Astrocyte of the spinal cord (primary cell): ENCODE measurements at regions not wholly inside any gene's neighbourhood (a gene's known extent, or its start where the extent isn't known, plus 50 kb on each side); places are given as distances from the start of the nearest gene placed in this dataset.

Experiments
- DNase-seq: peaks from one replicate; pipeline ENCODE4 v3.0.0; 2011; ENCODE audit warnings: low read depth, low spot score
- H3K4me3 ChIP-seq: 2 replicates; pipeline ENCODE4 v1.5.1; 2011; ENCODE audit warnings: low read depth, mild to moderate bottlenecking, low read length, moderate library complexity
- in situ Hi-C: cut with HindIII; loops from 2 replicates; pipeline ENCODE4 v1.10.0; 2017; ENCODE audit warnings: low sequenced_read_pairs
- TF ChIP-seq, protein P1 (sequence below): IDR thresholded peaks from 2 replicates; pipeline ENCODE4 v1.5.1; 2012; ENCODE audit warnings: low read depth, mild to moderate bottlenecking, low read length, inconsistent platforms

DNA sequence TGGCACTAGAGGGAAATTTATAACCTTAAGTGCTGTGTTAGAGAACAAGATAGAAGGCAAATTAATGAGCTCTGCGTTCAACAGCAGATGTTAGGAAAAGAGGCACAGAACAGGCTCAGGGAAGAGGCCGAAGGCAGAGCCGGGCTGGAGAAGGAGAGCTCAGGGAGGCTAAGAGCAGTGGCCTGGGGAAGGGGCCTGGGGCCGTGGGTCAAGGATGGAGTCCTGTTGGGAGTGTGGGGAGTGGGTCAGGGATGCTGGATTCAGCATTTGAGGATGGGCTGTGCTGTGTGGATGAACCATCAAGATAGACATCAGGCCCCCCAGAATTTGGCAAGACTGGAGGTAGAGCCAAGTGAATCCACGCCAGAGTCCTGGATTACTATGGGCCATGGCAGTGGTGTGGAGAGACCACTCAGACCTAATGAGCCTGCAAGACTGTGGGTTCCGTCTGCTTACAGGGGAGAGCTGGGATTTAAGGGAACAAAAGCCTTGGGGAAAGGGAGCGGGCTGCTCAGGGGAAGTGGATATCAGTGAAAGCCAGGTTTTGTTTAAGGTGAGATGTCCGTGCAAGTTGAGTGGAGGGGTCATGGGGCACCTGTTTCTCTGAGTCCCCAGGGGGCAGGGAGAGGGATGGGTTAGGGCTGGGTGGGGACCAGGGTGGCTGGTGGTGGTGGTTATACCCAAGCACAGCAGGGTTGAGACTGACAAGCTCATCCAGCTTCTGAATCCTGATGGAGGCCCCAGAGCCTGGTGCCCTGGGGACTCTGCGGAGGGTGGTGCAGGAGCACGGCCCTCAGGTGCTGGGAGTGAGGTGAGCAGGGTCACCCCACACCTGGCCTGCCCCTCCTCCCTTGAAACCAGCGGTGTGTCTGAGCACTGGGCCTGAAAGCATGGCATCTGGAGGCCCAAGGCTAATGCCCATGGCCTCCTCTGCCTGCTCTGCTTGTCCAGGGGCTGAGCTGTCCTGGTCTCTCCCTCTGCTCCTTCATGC, 101.7 kb downstream of the BMS1 start:
- DNase-seq, result no peak
- TF ChIP-seq, protein P1, sequence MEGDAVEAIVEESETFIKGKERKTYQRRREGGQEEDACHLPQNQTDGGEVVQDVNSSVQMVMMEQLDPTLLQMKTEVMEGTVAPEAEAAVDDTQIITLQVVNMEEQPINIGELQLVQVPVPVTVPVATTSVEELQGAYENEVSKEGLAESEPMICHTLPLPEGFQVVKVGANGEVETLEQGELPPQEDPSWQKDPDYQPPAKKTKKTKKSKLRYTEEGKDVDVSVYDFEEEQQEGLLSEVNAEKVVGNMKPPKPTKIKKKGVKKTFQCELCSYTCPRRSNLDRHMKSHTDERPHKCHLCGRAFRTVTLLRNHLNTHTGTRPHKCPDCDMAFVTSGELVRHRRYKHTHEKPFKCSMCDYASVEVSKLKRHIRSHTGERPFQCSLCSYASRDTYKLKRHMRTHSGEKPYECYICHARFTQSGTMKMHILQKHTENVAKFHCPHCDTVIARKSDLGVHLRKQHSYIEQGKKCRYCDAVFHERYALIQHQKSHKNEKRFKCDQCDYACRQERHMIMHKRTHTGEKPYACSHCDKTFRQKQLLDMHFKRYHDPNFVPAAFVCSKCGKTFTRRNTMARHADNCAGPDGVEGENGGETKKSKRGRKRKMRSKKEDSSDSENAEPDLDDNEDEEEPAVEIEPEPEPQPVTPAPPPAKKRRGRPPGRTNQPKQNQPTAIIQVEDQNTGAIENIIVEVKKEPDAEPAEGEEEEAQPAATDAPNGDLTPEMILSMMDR, result no peak
- H3K4me3 ChIP-seq, result no peak overlapping the region
- in situ Hi-C loops, result no loop called here

DNA sequence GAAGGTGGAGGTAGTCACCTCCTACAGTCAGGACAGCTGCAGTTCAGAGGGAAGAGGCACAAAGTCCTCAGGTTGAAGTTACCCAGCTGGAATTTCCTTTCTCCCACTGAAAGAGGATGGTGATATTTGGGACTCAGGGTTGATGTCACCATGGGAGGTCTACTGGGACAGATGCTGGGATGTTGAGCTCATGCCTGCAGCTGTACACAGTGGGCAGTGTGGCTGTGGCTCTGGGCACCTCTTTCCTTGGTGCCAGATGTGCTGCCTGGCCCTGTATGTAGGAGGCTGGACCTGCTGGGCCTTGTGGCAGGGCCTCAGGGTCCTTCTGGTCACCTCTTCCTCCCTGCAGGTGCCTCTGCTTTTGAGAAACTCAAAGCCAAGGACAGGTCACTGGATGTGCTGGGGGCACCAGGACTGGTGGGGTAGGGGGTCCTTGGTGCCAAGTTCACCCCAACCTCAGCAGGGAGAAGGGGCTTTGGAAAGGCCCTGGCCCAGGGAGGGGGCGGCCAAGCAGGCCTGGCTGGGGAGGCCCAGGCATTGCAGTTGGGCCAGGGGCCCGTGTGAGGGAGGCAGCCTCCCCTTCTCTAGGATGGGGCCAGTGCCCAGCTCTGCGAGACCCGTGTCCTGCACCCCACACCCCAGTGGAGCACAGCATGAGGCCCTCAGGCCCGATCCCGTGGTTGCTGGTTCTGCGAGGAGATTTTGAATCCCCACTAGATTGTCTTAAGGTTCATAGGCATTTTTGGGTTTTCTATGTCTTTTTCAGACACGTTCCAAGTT, 103.1 kb downstream of the BMS1 start:
- in situ Hi-C loops, result no loop called here
- TF ChIP-seq, protein P1, result no peak
- H3K4me3 ChIP-seq, result no peak overlapping the region
- no peak for DNase-seq

DNA sequence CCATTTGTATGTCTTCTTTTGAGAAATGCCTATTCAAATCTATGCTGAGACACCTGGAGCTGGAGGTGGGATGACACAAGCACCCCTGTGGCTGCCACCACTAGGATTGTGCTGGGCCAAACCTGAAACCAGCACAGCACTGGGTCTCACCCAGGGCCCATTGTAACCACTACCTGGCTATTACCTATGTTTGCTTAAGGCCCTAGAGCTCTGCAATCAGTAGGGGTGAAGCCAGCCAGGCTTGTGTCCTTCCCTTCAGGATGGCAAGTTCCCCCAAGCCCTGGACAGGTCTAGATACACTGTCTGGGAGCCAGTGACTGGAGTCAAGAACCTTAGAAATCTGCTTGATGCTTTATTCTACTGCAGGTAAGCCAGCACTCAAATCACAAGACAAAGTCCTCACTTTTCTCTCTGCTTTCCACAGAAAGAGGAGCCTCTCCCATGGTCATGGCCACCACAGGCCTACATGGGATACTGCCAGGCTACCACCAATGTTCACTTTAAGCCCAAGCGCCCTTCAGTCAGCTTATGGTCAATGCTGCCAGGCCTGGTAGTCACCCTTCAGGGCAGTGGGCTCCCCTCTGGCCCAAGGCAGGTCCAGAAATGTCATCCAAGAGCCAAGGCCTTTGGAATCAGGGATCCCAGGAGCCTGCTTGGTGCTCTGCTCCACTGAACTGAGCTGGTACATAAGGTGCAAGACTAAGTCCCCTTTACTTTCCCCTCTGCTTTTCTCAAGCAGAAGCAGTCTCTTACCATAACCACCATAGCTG, 105.3 kb downstream of the BMS1 start:
- H3K4me3 ChIP-seq, result no peak overlapping the region
- TF ChIP-seq, protein P1, result no peak
- DNase-seq, result no peak
- in situ Hi-C loops, result no loop called here

DNA sequence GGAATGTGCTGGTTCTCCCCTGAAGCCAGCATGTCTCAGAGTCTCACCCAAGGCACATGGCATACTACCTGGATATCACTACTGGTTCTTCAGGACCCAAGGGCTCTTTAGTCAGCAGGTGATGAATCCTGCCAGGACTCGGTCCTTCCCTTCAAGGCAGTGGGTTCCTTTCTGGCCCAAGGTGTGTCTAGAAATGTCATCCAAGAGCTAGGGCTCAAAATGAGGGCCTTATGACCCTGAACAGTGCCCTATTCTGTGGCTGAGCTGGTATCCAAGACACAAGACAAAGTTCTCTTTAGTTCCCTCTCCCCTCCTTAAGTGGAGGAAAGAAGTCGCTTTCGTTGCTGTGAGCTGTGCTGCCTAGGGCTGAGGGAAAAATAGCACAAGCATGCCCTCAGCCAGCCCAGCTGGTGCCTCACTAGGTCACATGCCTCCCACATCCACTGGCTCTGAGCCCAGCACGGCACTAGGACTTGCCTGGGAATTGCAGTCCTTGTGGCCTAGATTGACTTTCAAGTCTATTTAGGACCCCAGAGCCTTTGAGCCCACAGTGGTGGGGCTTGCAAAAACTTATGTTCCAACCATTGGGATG, 106.0 kb downstream of the BMS1 start:
- TF ChIP-seq, protein P1, result no peak
- DNase-seq, result no peak
- in situ Hi-C loops, result no loop called here
- H3K4me3 ChIP-seq, result no peak overlapping the region

DNA sequence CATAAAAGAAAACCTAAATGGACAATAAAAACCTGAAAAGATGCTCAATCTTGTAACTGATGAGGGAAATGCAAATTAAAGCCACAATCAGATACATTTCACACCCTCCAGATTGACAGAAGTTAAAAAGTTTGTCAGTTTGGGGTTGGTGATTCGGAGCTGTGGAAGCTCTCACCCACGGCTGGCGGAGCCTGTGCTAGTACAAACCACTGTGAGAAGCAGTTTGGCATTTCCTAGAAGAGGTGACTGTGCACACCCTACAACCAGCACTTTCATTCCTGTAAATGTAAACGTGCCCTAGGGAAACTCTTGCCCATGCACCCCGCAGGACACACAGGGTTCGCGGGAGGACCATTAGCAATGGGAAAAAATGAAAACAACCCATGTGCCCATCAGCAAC, 114.1 kb downstream of the BMS1 start:
- TF ChIP-seq, protein P1, result no peak
- in situ Hi-C loops, result no loop called here
- DNase-seq, result no peak

More for the DNA sequence above, 114.1 kb downstream of the BMS1 start:
- no peak overlapping the region for H3K4me3 ChIP-seq
